Glutamatergic neuron (in vitro differentiated cells): ENCODE measurements at regions not wholly inside any gene's neighbourhood (a gene's known extent, or its start where the extent isn't known, plus 50 kb on each side); places are given as distances from the start of the nearest gene placed in this dataset.
A peak's percentile ranks its signal among the peaks of the same experiment; 100 is the strongest.

ENCODE experiments used
- DNase-seq: peaks from one replicate; pipeline ENCODE4 v3.0.0; 2022
- H3K27ac Mint-ChIP-seq: one replicate; pipeline ENCODE4 v1.8.0; 2020; ENCODE audit warnings: mild to moderate bottlenecking, mixed read lengths, inconsistent platforms; ENCODE audit not compliant: unreplicated experiment
- H3K27me3 Mint-ChIP-seq: one replicate; pipeline ENCODE4 v1.8.0; 2020; ENCODE audit warnings: mild to moderate bottlenecking, moderate library complexity, mixed read lengths, inconsistent platforms; ENCODE audit not compliant: unreplicated experiment
- H3K36me3 Mint-ChIP-seq: one replicate; pipeline ENCODE4 v1.8.0; 2020; ENCODE audit warnings: mild to moderate bottlenecking, mixed read lengths, inconsistent platforms; ENCODE audit not compliant: unreplicated experiment
- H3K4me1 Mint-ChIP-seq: one replicate; pipeline ENCODE4 v1.8.0; 2020; ENCODE audit warnings: mild to moderate bottlenecking, low read depth, mixed read lengths, inconsistent platforms; ENCODE audit not compliant: unreplicated experiment
- H3K4me3 Mint-ChIP-seq: one replicate; pipeline ENCODE4 v1.8.0; 2020; ENCODE audit warnings: mild to moderate bottlenecking, mixed read lengths, inconsistent platforms; ENCODE audit not compliant: unreplicated experiment
- H3K9me3 Mint-ChIP-seq: one replicate; pipeline ENCODE4 v1.8.0; 2020; ENCODE audit warnings: mild to moderate bottlenecking, moderate library complexity, mixed read lengths, inconsistent platforms; ENCODE audit not compliant: unreplicated experiment
- TF ChIP-seq, protein P1 (sequence below): fragments of 200-600 bp; sonication (generic); IDR thresholded peaks from one replicate; pipeline ENCODE4 v1.5.0; 2021; ENCODE audit not compliant: partially characterized antibody, unreplicated experiment

- no peak for DNase-seq
- Mint-ChIP-seq H3K27ac (no peak overlapping the region), H3K4me1 (no peaks in the 10 kb centered on the region), H3K36me3 (no peaks in the 10 kb centered on the region), H3K27me3 (no peaks in the 10 kb centered on the region), H3K4me3 (no peak overlapping the region), H3K9me3 (no peaks in the 10 kb centered on the region)
- TF ChIP-seq, protein P1, sequence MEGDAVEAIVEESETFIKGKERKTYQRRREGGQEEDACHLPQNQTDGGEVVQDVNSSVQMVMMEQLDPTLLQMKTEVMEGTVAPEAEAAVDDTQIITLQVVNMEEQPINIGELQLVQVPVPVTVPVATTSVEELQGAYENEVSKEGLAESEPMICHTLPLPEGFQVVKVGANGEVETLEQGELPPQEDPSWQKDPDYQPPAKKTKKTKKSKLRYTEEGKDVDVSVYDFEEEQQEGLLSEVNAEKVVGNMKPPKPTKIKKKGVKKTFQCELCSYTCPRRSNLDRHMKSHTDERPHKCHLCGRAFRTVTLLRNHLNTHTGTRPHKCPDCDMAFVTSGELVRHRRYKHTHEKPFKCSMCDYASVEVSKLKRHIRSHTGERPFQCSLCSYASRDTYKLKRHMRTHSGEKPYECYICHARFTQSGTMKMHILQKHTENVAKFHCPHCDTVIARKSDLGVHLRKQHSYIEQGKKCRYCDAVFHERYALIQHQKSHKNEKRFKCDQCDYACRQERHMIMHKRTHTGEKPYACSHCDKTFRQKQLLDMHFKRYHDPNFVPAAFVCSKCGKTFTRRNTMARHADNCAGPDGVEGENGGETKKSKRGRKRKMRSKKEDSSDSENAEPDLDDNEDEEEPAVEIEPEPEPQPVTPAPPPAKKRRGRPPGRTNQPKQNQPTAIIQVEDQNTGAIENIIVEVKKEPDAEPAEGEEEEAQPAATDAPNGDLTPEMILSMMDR, result peak; percentile 53
Measured at GRCh38 chr1:238953448-238954010, 432.8 kb upstream of the CHRM3 start.

- Mint-ChIP-seq H3K4me3 (no peak overlapping the region), H3K4me1 (no peaks in the 10 kb centered on the region), H3K27me3 (no peaks in the 10 kb centered on the region), H3K27ac (no peak overlapping the region), H3K9me3 (peaks cover 3% of the 10 kb centered on the region), H3K36me3 (no peaks in the 10 kb centered on the region)
- peak; percentile 30 for DNase-seq
- TF ChIP-seq, protein P1, result peak; percentile 48
Measured at GRCh38 chr1:238951809-238952208, 434.6 kb upstream of the CHRM3 start.

GRCh38 chr1:238950784-238951183, 435.6 kb upstream of the CHRM3 start:
- H3K27ac Mint-ChIP-seq, result no peak overlapping the region
- H3K9me3 Mint-ChIP-seq, result peaks cover 3% of the 10 kb centered on the region
- H3K27me3 Mint-ChIP-seq, result no peaks in the 10 kb centered on the region
- no peak for DNase-seq
- H3K4me3 Mint-ChIP-seq, result no peak overlapping the region
- no peaks in the 10 kb centered on the region for H3K36me3 Mint-ChIP-seq
- TF ChIP-seq, protein P1, result no peak
- no peaks in the 10 kb centered on the region for H3K4me1 Mint-ChIP-seq

- no peak overlapping the region for H3K4me3 Mint-ChIP-seq
- H3K36me3 Mint-ChIP-seq, result no peaks in the 10 kb centered on the region
- no peaks in the 10 kb centered on the region for H3K4me1 Mint-ChIP-seq
- DNase-seq, result no peak
- TF ChIP-seq, protein P1, result no peak
- peaks cover 3% of the 10 kb centered on the region for H3K9me3 Mint-ChIP-seq
- no peaks in the 10 kb centered on the region for H3K27me3 Mint-ChIP-seq
- no peak overlapping the region for H3K27ac Mint-ChIP-seq
Measured at GRCh38 chr1:238950017-238950416, 436.4 kb upstream of the CHRM3 start.

- H3K9me3 Mint-ChIP-seq, result peaks cover 3% of the 10 kb centered on the region
- no peak for DNase-seq
- no peaks in the 10 kb centered on the region for H3K4me1 Mint-ChIP-seq
- no peak overlapping the region for H3K4me3 Mint-ChIP-seq
- no peaks in the 10 kb centered on the region for H3K36me3 Mint-ChIP-seq
- TF ChIP-seq, protein P1, result no peak
- peaks cover 2% of the 10 kb centered on the region for H3K27me3 Mint-ChIP-seq
- H3K27ac Mint-ChIP-seq, result no peak overlapping the region
Measured at GRCh38 chr1:238944028-238944427, 442.3 kb upstream of the CHRM3 start.
